ENCODE measurements at regions not wholly inside any gene's neighbourhood (a gene's known extent, or its start where the extent isn't known, plus 50 kb on each side); places are given as distances from the start of the nearest gene placed in this dataset.
A peak's percentile ranks its signal among the peaks of the same experiment; 100 is the strongest.
"Not testable (repeated sequence)": the region's sequence is repeated elsewhere in the genome, so short reads cannot be mapped to it uniquely, and the experiment has no call there.

GRCh38 chr3:76310667-76311066 is 525.3 kb upstream of the ZNF717 start:
- CTCF ChIA-PET: no interaction called here
- Histone ChIP-seq H3K4me1 (ENCODE audit: insufficient read depth, low read length) (no peaks in the 10 kb centered on the region; the same call in 1 of the 2 replicates), H3K36me3 (ENCODE audit: low read depth, low read length) (no peaks in the 10 kb centered on the region), H2AFZ (ENCODE audit: low read length) (peak overlapping the region; percentile 56), H4K20me1 (ENCODE audit: low read length) (no peaks in the 10 kb centered on the region), H3K9me2 (replicated peaks; ENCODE audit: low read length) (no peaks in the 10 kb centered on the region), H3K79me2 (ENCODE audit: low read length) (no peaks in the 10 kb centered on the region), H3K27ac (ENCODE audit: low read length) (no peak overlapping the region), H3K27me3 (ENCODE audit: low read length) (peaks cover 39% of the 10 kb centered on the region), H3K9ac (ENCODE audit: low read length) (no peak overlapping the region), H3F3A (ENCODE audit: low read length, unreplicated experiment) (no peaks in the 10 kb centered on the region), H3K4me2 (ENCODE audit: low read length) (peak overlapping the region; percentile 49), H3K9me3 (ENCODE audit: low read length) (no peaks in the 10 kb centered on the region), H3K4me3 (ENCODE audit: low read length) (peak overlapping the region; percentile 39; the same call in 1 of the 2 replicates)
- peak; percentile 11 for DNase-seq
- TF ChIP-seq EZH2 (IDR thresholded peaks at IDR 0.05; ENCODE audit: low read length, unreplicated experiment) (no peak), CTCF (conservative IDR thresholded peaks at IDR 0.05; ENCODE audit: low read depth, low read length) (no peak), EZH2phosphoT487 (IDR thresholded peaks at IDR 0.05; ENCODE audit: borderline replicate concordance, low read length) (no peak)
- intact Hi-C loops (cut with micrococcal nuclease): no loop called here
- no TSS peak for BruUV-seq (replicated peaks)
- POLR2A ChIA-PET (ENCODE audit: unreplicated experiment): no interaction called here
- ATAC-seq: peak; percentile 18; the same call in 1 of the 2 replicates

- no peaks in the 10 kb centered on the region for H3K36me3 ChIP-seq (ENCODE audit: low read depth, low read length)
- no peak overlapping the region for H3K4me2 ChIP-seq (ENCODE audit: low read length)
- no peaks in the 10 kb centered on the region for H3K9me2 ChIP-seq (replicated peaks; ENCODE audit: low read length)
- ATAC-seq: no peak
- ChIA-PET CTCF (no interaction called here), POLR2A (ENCODE audit: unreplicated experiment) (no interaction called here)
- intact Hi-C loops (cut with micrococcal nuclease): no loop called here
- TF ChIP-seq EZH2 (IDR thresholded peaks at IDR 0.05; ENCODE audit: low read length, unreplicated experiment) (no peak), CTCF (conservative IDR thresholded peaks at IDR 0.05; ENCODE audit: low read depth, low read length) (no peak), EZH2phosphoT487 (IDR thresholded peaks at IDR 0.05; ENCODE audit: borderline replicate concordance, low read length) (no peak)
- no peaks in the 10 kb centered on the region for H4K20me1 ChIP-seq (ENCODE audit: low read length)
- no peak overlapping the region for H3K4me3 ChIP-seq (ENCODE audit: low read length)
- BruUV-seq (replicated peaks): no TSS peak
- no peaks in the 10 kb centered on the region for H3F3A ChIP-seq (ENCODE audit: low read length, unreplicated experiment)
- no peaks in the 10 kb centered on the region for H3K79me2 ChIP-seq (ENCODE audit: low read length)
- H3K27ac ChIP-seq (ENCODE audit: low read length): no peak overlapping the region
- no peak overlapping the region for H2AFZ ChIP-seq (ENCODE audit: low read length)
- no peaks in the 10 kb centered on the region; the same call in 1 of the 2 replicates for H3K4me1 ChIP-seq (ENCODE audit: insufficient read depth, low read length)
- no peak for DNase-seq
- H3K9ac ChIP-seq (ENCODE audit: low read length): no peak overlapping the region
- H3K27me3 ChIP-seq (ENCODE audit: low read length): peaks cover 39% of the 10 kb centered on the region
- no peaks in the 10 kb centered on the region for H3K9me3 ChIP-seq (ENCODE audit: low read length)
Observed at GRCh38 chr3:76311941-76312340, 526.6 kb upstream of the ZNF717 start.

- H3K4me3 ChIP-seq (ENCODE audit: low read length); H3K79me2 ChIP-seq (ENCODE audit: low read length); ATAC-seq; H3K4me1 ChIP-seq (ENCODE audit: insufficient read depth, low read length); POLR2A ChIA-PET (ENCODE audit: unreplicated experiment); H3K36me3 ChIP-seq (ENCODE audit: low read depth, low read length); H2AFZ ChIP-seq (ENCODE audit: low read length); CTCF ChIA-PET; BruUV-seq (replicated peaks); intact Hi-C loops (cut with micrococcal nuclease); DNase-seq; H3F3A ChIP-seq (ENCODE audit: low read length, unreplicated experiment); H3K9me2 ChIP-seq (replicated peaks; ENCODE audit: low read length); H3K27ac ChIP-seq (ENCODE audit: low read length); H4K20me1 ChIP-seq (ENCODE audit: low read length); H3K4me2 ChIP-seq (ENCODE audit: low read length); H3K9me3 ChIP-seq (ENCODE audit: low read length); H3K9ac ChIP-seq (ENCODE audit: low read length): not testable (repeated sequence)
- H3K27me3 ChIP-seq (ENCODE audit: low read length): peaks cover 18% of the 10 kb centered on the region
Observed at GRCh38 chr3:76315906-76316305, 530.6 kb upstream of the ZNF717 start.
